BLaER1 (cell line): ENCODE measurements at regions not wholly inside any gene's neighbourhood (a gene's known extent, or its start where the extent isn't known, plus 50 kb on each side); places are given as distances from the start of the nearest gene placed in this dataset.

Experiments used
- H3K27ac ChIP-seq: shearing (Covaris generic); formaldehyde crosslinking; 2 replicates; pipeline ENCODE4 v1.8.1; 2022
- H3K27me3 ChIP-seq: shearing (Covaris generic); formaldehyde crosslinking; 2 replicates; pipeline ENCODE4 v1.8.1; 2022
- H3K36me3 ChIP-seq: shearing (Covaris generic); formaldehyde crosslinking; 2 replicates; pipeline ENCODE4 v1.8.1; 2022
- H3K4me1 ChIP-seq: shearing (Covaris generic); formaldehyde crosslinking; 2 replicates; pipeline ENCODE4 v1.8.1; 2022
- H3K4me2 ChIP-seq: shearing (Covaris generic); formaldehyde crosslinking; 2 replicates; pipeline ENCODE4 v1.8.1; 2022
- H3K4me3 ChIP-seq: shearing (Covaris generic); formaldehyde crosslinking; 2 replicates; pipeline ENCODE4 v1.8.1; 2022
- H3K9ac ChIP-seq: shearing (Covaris generic); formaldehyde crosslinking; 2 replicates; pipeline ENCODE4 v1.8.1; 2022
- H3K9me3 ChIP-seq: shearing (Covaris generic); formaldehyde crosslinking; 2 replicates; pipeline ENCODE4 v1.8.1; 2022
- H4K20me1 ChIP-seq: shearing (Covaris generic); formaldehyde crosslinking; 2 replicates; pipeline ENCODE4 v1.8.1; 2022
- Cebpa-rat ChIP-seq: shearing (Covaris generic); IDR thresholded peaks from 2 replicates; pipeline ENCODE4 v1.8.1; 2022

DNA sequence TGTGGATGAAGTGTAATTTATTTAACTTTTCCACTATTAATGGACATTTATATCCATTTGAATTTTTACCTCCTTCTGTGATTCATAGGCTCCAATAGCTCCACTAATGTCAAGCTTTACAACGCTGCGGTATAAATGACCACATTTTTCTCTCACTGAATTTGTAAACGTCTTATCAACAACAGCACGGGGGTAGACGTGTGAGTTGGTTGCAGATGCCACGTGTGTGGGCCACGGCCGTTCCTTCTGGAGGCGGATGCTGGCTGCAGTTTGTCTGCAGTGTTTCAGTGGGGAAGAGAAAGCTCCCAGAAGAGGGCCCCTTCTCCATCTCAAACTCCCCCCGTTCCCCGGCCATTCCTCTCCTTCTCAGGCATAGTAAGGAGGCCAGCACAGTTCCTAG, 68.2 kb upstream of the XYLT1 start:
- Histone ChIP-seq H4K20me1 (no peaks in the 10 kb centered on the region), H3K4me2 (no peak overlapping the region), H3K4me1 (no peaks in the 10 kb centered on the region), H3K36me3 (no peaks in the 10 kb centered on the region), H3K9ac (no peak overlapping the region), H3K27ac (no peak overlapping the region), H3K9me3 (no peaks in the 10 kb centered on the region), H3K27me3 (no peaks in the 10 kb centered on the region), H3K4me3 (no peak overlapping the region)
- no peak for TF ChIP-seq Cebpa-rat

DNA sequence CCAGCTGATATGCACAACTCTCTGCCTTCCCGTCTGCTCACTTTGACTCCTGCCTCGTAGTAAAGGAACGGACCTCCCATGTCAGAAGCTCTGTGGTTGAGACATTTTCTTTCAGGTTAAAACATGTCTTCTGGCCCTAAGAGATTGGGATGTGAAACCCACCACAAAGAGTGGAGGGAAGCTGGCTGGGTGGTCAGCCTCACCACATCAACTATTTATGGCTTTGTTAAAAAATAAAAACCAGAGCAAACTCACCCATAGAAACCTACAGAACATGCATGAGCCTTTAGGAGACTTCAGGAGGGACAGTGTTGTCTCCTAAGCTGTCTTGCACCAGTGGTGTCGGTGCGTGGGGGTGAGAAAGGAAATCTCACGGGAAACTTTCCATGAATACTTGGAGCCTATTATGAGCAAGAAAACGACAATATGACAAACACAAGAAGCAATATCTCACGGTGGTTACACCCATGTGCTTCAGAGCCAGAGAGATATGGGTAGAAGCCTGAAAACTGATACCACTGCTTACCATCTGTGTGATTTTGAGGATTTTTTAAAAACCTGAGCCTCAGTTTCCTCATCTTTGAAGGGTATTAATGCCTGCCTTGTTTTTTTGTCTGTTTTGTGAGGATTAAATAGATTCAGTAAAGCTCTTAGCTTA, 61.7 kb upstream of the XYLT1 start:
- Histone ChIP-seq H3K4me3 (no peak overlapping the region), H3K9ac (no peak overlapping the region), H3K36me3 (no peaks in the 10 kb centered on the region), H4K20me1 (no peaks in the 10 kb centered on the region), H3K27ac (no peak overlapping the region), H3K9me3 (peaks cover 9% of the 10 kb centered on the region), H3K27me3 (no peaks in the 10 kb centered on the region), H3K4me2 (peak overlapping the region; percentile 48), H3K4me1 (peaks cover 13% of the 10 kb centered on the region)
- no peak for TF ChIP-seq Cebpa-rat

DNA sequence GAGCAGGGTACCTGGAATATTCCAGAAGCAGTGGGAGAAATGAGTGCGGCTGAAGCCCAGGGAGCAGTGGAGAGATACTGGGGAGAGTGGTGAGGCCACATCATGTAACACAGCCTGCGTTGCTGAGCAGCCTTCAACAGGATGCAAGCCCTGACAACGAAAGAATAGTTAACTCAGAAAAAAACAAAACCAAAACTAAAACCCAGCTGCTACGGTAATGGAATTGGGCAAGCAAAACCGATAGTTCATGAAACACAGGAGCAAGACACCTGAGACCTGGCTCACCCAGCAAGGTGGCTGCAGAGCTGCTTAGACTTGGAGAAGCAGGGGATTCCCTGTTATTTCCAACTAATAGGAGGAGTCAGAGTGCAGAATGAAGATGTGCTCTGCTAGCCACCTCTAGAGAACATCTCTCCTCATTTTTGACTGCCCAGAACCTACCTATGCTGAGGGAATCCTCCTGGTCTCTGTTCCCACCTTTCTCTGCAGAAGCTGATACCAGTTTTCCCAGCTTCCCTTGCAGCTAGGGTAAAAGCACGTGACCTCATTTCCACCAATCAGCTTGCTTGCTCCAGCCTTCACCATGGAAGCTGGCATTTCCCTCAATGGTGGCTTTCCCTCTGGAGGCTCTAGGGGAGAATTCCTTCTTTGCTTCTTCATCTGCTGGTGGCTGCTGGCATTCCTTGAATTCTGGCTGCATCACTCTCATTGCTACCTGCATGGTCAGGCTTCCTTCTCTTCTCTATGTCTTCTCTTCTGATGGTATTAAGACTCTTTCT, 59.4 kb upstream of the XYLT1 start:
- H3K4me1 ChIP-seq: peaks cover 13% of the 10 kb centered on the region
- H4K20me1 ChIP-seq: no peaks in the 10 kb centered on the region
- no peaks in the 10 kb centered on the region for H3K36me3 ChIP-seq
- H3K9ac ChIP-seq: no peak overlapping the region
- H3K27me3 ChIP-seq: no peaks in the 10 kb centered on the region
- H3K4me2 ChIP-seq: no peak overlapping the region
- H3K4me3 ChIP-seq: no peak overlapping the region
- no peak for TF ChIP-seq Cebpa-rat
- H3K9me3 ChIP-seq: peaks cover 9% of the 10 kb centered on the region
- no peak overlapping the region for H3K27ac ChIP-seq

DNA sequence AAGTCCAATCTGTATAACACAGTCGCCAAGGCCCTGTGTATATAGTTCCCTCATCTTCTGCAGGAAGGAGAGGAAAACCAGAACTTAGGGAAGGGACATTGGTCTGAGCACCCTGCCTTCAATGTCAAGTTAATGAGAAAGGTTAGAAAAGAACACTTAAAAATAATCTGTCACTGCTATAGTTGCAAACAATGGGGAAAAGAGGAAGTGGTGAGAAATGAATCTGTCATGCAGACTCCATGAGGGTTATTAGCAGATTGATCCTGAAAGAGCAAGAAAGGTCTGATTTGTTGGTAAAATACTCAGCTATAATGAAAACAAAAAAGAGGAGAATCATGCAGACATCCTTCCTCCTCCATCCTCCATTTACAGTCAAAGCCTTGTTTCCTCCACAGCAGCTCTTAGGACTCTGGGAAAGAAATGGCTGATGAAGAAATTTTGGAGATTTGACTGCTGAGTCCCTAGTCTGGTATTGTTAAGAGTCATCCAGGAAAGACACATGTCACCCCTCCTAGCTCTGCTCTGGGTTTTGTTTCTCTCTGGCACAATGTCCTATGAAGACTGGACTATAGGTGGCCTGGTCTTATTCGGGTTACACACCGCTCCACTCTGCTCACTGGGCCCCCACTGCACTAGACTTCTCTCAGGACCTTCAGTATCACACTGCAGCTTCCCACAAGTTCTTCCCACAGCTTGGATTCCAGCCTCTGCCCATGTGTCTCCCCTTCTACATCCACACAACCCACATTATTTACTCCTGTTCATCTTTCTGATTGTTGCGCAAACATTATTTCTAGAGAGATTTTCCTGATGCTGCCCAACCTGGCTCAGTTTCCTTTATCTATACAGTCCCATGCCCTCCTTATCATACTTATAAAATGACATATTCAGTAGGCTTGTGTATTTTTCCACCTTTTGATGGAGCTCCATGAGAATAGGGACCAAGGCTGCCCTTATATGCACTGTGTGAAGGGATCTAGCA, 56.5 kb upstream of the XYLT1 start:
- Histone ChIP-seq H3K27ac (no peak overlapping the region), H3K4me1 (peaks cover 5% of the 10 kb centered on the region), H3K9ac (no peak overlapping the region), H4K20me1 (no peaks in the 10 kb centered on the region), H3K9me3 (peaks cover 9% of the 10 kb centered on the region), H3K4me2 (no peak overlapping the region), H3K4me3 (no peak overlapping the region), H3K36me3 (no peaks in the 10 kb centered on the region), H3K27me3 (no peaks in the 10 kb centered on the region)
- no peak for TF ChIP-seq Cebpa-rat

GRCh38 chr16:17524656-17525055, 53.9 kb upstream of the XYLT1 start:
- TF ChIP-seq Cebpa-rat: no peak
- no peaks in the 10 kb centered on the region for H3K4me1 ChIP-seq
- no peaks in the 10 kb centered on the region for H3K27me3 ChIP-seq
- no peaks in the 10 kb centered on the region for H3K36me3 ChIP-seq
- no peak overlapping the region for H3K9ac ChIP-seq
- no peaks in the 10 kb centered on the region for H3K9me3 ChIP-seq
- no peak overlapping the region for H3K27ac ChIP-seq
- H4K20me1 ChIP-seq: no peaks in the 10 kb centered on the region
- no peak overlapping the region for H3K4me2 ChIP-seq
- H3K4me3 ChIP-seq: no peak overlapping the region

- no peaks in the 10 kb centered on the region for H3K9me3 ChIP-seq
- no peak overlapping the region for H3K4me3 ChIP-seq
- no peaks in the 10 kb centered on the region for H3K36me3 ChIP-seq
- H3K4me2 ChIP-seq: no peak overlapping the region
- H3K9ac ChIP-seq: no peak overlapping the region
- H3K27me3 ChIP-seq: no peaks in the 10 kb centered on the region
- TF ChIP-seq Cebpa-rat: no peak
- no peaks in the 10 kb centered on the region for H4K20me1 ChIP-seq
- no peak overlapping the region for H3K27ac ChIP-seq
- H3K4me1 ChIP-seq: no peaks in the 10 kb centered on the region
These were observed 49.8 kb upstream of the XYLT1 start for GRCh38 chr16:17520561-17520960.
